Stimulated activated naive CD8-positive, alpha-beta T cell treated with anti-CD3 and anti-CD28 coated beads, Interleukin-15, amount 100 ng/mL, for 72 hours (primary cell): ENCODE measurements at regions not wholly inside any gene's neighbourhood (a gene's known extent, or its start where the extent isn't known, plus 50 kb on each side); places are given as distances from the start of the nearest gene placed in this dataset.
"Not testable (repeated sequence)": the region's sequence is repeated elsewhere in the genome, so short reads cannot be mapped to it uniquely, and the experiment has no call there.

Experiments
- ATAC-seq: fragments of 150-1000 bp; cut with Tn5 transposase; 2 replicates; pipeline ENCODE4 v1.10.0; 2021; ENCODE audit warnings: mild to moderate bottlenecking, moderate library complexity
- DNase-seq, 2 donors: peaks; one replicate each; pipeline ENCODE4 v3.0.0; 2021 to 2022
- H3K27ac Mint-ChIP-seq, 2 donors: one replicate each; pipeline ENCODE4 v1.8.0; 2022; ENCODE audit warnings: mild to moderate bottlenecking in 2 of 2, mixed read lengths in 2 of 2, moderate library complexity in 2 of 2
- H3K27me3 Mint-ChIP-seq: one replicate; pipeline ENCODE4 v1.8.0; 2022; ENCODE audit warnings: mixed read lengths
- H3K4me1 Mint-ChIP-seq: one replicate; pipeline ENCODE4 v1.8.0; 2022; ENCODE audit warnings: mild to moderate bottlenecking, mixed read lengths
- H3K4me3 Mint-ChIP-seq, 2 donors: one replicate each; pipeline ENCODE4 v1.8.0; 2022; ENCODE audit warnings: mild to moderate bottlenecking in 2 of 2, mixed read lengths in 2 of 2, moderate library complexity in 1 of 2
- H3K9me3 Mint-ChIP-seq, 2 donors: one replicate each; pipeline ENCODE4 v1.8.0; 2022; ENCODE audit warnings: mixed read lengths in 2 of 2

DNA sequence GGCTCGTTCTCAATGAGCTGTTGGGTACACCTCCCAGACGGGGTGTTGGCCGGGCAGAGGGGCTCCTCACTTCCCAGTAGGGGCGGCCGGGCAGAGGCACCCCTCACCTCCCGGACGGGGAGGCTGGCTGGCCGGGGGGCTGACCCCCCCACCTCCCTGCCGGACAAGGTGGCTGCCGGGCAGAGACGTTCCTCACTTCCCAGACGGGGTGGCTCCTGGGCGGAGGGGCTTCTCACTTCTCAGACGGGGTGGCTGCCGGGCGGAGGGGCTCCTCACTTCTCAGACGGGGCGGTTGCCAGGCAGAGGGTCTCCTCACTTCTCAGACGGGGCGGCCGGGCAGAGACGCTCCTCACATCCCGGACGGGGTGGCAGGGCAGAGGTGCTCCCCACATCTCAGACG lies 160.7 kb downstream of the POTEC start:
- not testable (repeated sequence) for ATAC-seq, H3K4me3 Mint-ChIP-seq, DNase-seq, H3K27ac Mint-ChIP-seq, H3K4me1 Mint-ChIP-seq, H3K9me3 Mint-ChIP-seq, H3K27me3 Mint-ChIP-seq

DNA sequence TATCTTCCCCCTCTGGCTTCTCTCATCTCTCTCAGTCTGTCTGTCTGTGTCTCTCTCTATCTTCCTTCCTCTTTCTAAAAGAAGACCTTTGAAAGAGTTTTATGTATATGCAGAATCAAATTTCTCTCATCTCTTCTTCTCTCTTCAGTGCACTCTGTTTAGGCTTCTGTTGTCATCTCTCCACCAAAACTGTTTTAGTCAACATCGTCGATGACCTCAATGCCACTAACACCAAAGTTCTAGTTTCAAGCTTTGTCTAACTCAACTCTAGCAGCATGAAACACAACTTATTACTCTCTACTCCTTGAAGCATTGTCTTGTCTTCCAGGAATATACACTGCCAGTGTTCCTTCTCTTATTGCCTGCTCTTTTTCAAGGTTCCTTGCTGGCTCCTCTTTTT lies 163.9 kb downstream of the POTEC start:
- DNase-seq, H3K4me3 Mint-ChIP-seq, H3K27me3 Mint-ChIP-seq, ATAC-seq, H3K9me3 Mint-ChIP-seq, H3K4me1 Mint-ChIP-seq, H3K27ac Mint-ChIP-seq: not testable (repeated sequence)

DNA sequence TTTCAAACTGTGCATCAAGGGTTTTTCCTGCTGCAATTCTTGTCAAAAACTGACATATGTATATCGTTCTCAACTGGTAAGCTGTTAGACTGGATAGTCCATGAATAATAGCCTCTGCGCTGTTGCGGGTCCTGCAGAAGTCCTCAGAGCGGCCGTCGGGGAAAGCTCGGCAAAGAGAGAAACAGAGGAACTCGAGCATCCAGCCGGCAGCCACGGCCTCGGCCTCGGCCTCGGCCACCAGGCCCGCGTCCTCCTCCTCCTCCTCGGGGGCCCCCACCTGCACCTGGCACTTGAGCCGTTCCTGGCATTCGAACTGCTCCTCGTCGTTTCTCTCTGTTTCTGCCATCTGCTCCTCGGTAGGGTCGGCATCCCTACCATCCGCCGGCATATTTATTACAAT lies 165.0 kb downstream of the POTEC start:
- not testable (repeated sequence) for H3K9me3 Mint-ChIP-seq, H3K4me3 Mint-ChIP-seq, DNase-seq, H3K27me3 Mint-ChIP-seq, H3K4me1 Mint-ChIP-seq, H3K27ac Mint-ChIP-seq, ATAC-seq

DNA sequence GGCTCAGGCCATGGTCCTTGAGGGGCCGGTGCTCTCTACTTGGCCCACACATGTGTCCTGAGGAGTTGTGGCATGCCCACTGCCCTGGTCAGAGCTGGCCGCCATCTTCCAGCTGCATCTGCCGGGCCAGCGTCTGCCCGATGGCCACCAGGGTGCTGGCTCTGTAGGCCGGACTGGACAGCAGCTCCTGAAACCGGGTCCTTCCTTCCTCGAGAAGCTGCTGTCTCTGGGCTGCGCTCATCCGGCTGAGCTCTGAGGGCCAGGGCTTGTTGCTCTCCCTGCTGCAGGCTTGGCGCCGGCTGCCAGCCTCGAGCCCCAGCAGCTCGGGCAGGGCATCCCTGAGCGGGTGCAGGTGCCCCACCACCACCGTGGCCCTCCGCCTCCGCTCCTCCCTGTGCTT lies 182.1 kb downstream of the POTEC start:
- not testable (repeated sequence) for H3K27me3 Mint-ChIP-seq, ATAC-seq, H3K27ac Mint-ChIP-seq, H3K4me1 Mint-ChIP-seq, H3K9me3 Mint-ChIP-seq, H3K4me3 Mint-ChIP-seq, DNase-seq

DNA sequence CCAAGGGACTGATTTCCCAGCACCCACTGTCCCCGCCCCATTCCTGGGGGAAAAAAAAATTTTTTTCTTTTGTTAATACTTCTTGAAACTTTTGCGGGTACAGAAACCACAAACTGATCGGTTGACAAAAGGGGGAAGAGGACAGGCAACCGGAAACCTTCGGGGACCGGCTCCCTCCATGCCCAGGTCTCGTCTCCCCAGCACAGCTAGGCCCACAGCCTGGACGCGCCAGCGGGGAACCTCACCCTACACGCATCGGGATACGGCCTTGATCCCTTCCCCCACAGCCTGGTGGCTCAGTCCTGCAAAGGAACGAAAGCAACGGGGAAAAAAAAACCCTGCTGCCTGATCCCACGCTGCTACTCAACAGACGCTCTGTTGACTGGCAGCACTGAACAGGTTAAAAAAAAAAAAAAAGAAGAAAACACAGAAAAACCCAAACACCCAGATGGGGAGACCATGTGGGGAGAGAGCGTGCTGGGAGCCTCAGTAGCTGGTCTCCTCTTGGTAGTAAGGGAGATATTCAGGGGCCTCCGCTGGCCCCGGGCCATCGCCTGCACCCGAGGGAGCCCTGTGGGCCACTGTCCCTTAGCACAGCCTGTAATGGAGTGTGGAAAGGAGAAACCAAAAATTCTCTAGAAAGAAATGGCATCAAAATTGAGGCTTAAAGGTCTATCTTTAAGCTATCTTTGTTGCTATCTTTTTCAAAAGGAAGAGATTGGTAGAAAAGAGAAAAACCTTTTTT lies 185.7 kb downstream of the POTEC start:
- DNase-seq, H3K27me3 Mint-ChIP-seq, ATAC-seq, H3K4me1 Mint-ChIP-seq, H3K9me3 Mint-ChIP-seq, H3K4me3 Mint-ChIP-seq, H3K27ac Mint-ChIP-seq: not testable (repeated sequence)

DNA sequence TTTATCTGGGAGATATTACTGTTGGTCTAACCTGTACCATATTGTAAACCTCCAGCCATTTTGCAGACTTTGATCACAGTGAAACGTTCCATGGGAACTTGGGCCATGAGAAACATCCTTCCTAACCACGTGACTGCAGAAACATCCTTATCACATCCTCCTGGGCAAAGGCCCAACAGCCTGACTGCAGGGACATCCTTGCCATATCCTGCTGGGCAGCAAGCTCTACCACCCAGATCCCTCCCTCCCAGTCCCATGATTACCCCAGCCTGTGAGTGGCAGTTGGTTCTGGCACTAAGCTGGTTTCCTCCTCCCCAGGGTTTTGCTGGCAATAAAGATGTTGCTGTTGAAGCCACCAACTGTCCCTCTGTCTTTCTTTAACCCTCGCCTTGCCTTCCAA lies 201.2 kb downstream of the POTEC start:
- H3K27ac Mint-ChIP-seq = peak overlapping the region in 1 of 2 donors; percentile 68
- not testable (repeated sequence) for H3K27me3 Mint-ChIP-seq, ATAC-seq, H3K4me3 Mint-ChIP-seq, DNase-seq, H3K4me1 Mint-ChIP-seq, H3K9me3 Mint-ChIP-seq

DNA sequence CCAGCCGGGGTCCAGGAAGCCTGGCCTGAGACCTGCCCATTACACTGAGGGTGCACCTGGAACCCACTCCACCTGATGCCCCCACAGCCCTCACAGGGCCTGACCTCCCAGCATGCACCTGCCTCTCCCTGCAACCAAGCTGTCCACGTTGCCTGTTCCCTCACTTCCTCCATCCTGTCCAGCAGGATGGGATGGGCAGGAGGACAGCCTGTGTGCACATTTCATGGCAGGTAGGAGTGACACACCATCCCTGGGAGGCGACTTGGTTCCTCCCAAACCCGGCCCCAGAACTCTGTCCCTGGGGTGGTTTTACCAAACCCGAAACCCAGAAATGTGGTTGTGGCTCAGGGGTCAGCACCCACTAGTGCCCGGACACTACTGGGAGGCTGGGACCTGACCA lies 203.8 kb upstream of the ZNF519 start:
- not testable (repeated sequence) for ATAC-seq, H3K27me3 Mint-ChIP-seq, H3K4me1 Mint-ChIP-seq

DNA sequence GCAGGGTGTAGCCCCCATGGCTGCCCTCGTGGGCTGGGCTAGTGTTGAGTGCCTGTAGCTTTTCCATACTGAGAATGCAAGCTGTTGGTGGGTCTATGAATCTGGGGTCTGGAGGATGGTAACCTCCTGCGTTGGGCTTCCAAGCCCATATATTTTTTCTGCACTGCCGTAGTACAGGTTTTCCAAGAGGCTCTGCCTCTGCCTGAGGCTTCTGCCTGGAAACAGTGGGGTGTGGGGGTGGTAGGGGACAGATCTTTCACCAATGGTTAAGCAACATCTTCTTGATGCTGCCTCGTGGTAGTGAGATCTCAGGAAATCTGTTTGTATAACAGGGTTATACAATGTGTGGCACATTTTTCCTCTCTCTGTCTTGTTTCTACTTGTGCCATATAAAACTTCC lies 189.0 kb upstream of the ZNF519 start:
- H3K4me1 Mint-ChIP-seq, H3K27me3 Mint-ChIP-seq, ATAC-seq, DNase-seq, H3K9me3 Mint-ChIP-seq, H3K4me3 Mint-ChIP-seq, H3K27ac Mint-ChIP-seq: not testable (repeated sequence)

More for the DNA sequence above, 203.8 kb upstream of the ZNF519 start:
- DNase-seq, H3K9me3 Mint-ChIP-seq, H3K4me3 Mint-ChIP-seq: not testable (repeated sequence)
- peak overlapping the region in 1 of 2 donors; percentile 59 for H3K27ac Mint-ChIP-seq

DNA sequence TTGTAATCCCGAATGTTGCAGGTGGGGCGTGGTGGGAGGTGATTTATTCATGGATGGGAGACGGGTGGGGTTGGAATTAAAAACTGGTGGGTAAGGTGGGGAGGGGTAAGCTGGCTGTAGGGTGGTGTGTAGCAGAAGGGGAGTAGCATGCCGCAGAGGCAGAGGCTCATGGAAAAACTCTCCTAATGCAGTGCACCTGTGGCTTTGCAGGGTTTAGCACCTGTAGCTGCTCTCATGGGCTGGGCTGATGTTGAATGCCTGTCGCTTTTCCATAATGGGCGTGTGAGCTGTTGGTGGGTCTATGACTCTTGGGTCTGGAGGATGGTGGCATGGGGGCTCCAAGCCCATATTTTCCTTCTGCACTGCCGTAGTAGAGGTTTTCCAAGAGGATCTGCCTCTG lies 169.0 kb upstream of the ZNF519 start:
- not testable (repeated sequence) for H3K9me3 Mint-ChIP-seq, DNase-seq, H3K4me1 Mint-ChIP-seq, H3K27me3 Mint-ChIP-seq, ATAC-seq, H3K4me3 Mint-ChIP-seq, H3K27ac Mint-ChIP-seq

DNA sequence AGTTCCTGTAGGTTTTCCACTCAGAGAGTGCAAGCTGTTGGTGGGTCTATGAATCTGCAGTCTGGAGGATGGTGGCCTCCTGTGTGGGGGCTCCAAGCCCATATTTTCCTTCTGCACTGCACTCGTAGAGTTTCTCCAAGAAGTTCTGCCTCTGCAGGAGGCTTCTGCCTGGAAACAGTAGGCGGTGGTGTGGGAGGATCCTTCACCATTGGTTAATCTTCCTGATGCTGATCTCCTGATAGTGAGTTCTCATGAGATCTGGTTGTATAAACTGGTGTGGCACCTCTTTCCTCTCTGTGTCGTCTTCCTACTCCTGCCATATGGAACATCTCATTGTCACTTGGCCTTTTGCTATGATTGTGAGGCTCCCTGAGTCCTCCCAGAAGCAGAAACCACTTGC lies 162.8 kb upstream of the ZNF519 start:
- not testable (repeated sequence) for H3K27ac Mint-ChIP-seq, DNase-seq, H3K27me3 Mint-ChIP-seq, H3K4me1 Mint-ChIP-seq, H3K4me3 Mint-ChIP-seq, ATAC-seq, H3K9me3 Mint-ChIP-seq

DNA sequence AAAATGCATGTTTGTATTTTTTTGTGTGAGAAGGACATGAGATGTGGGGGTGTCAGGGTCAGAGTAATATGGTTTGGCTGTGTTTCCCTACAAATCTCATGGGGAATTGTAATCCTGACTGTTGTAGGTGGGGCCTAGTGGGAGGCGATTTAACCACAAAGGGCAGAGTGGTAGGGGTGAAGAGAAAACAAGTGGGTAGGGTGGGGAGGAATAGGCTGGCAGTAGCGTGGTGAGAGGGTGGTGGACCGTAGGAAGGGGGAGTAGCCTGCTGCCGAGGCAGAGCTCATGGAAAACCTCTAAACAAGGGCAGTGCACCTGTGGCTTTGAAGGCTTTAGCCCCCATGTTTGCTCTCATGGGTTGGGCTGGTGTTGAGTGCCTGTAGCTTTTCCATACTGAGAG lies 152.8 kb upstream of the ZNF519 start:
- H3K27me3 Mint-ChIP-seq = no peaks in the 10 kb centered on the region
- no peak overlapping the region for H3K4me3 Mint-ChIP-seq
- H3K4me1 Mint-ChIP-seq = no peaks in the 10 kb centered on the region
- ATAC-seq = no peak
- H3K9me3 Mint-ChIP-seq = no peaks in the 10 kb centered on the region
- no peak overlapping the region for H3K27ac Mint-ChIP-seq
- no peak for DNase-seq

DNA sequence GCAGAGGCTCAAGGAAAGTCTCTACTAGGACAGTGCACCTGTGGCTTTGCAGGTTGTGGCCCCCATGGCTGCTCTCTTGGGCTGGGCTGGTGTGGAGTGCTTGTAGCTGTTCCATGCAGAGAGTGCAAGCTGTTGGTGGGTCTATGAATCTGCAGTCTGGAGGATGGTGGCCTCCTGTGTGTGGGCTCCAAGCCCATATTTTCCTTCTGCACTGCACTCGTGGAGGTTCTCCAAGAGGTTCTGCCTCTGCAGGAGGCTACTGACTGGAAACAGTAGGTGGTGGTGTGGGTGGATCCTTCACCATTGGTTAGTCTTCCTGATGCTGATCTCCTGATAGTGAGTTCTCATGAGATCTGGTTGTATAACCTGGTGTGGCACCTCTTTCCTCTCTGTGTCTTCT lies 143.2 kb upstream of the ZNF519 start:
- H3K4me3 Mint-ChIP-seq, H3K9me3 Mint-ChIP-seq, H3K4me1 Mint-ChIP-seq, H3K27ac Mint-ChIP-seq, DNase-seq, H3K27me3 Mint-ChIP-seq, ATAC-seq: not testable (repeated sequence)

DNA sequence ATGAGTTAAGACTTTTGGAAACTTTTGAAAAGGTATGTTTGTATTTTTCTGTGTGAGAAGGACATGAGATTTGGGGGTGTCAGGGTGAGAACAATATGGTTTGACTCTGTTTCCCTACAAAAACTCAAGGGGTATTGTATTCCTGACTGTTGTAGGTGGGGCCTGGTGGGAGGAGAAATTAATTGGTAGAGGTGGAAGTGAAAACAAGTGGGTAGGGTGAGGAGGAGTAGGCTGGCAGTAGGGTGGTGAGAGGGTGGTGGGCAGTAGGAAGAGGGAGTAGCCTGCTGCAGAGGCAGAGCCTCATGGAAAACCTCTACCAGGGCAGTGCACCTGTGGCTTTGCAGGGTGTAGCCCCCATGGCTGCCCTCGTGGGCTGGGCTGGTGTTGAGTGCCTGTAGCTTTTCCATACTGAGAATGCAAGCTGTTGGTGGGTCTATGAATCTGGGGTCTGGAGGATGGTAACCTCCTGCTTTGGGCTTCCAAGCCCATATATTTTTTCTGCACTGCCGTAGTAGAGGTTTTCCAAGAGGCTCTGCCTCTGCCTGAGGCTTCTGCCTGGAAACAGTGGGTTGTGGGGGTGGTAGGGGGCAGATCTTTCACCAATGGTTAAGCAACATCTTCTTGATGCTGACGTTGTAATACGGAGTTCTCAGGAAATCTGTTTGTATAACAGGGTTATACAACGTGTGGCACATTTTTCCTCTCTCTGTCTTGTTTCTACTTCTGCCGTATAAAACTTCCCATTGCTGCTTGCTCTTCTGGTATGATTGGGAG lies 133.6 kb upstream of the ZNF519 start:
- H3K9me3 Mint-ChIP-seq, H3K27ac Mint-ChIP-seq, H3K4me1 Mint-ChIP-seq, DNase-seq, H3K27me3 Mint-ChIP-seq, ATAC-seq, H3K4me3 Mint-ChIP-seq: not testable (repeated sequence)

DNA sequence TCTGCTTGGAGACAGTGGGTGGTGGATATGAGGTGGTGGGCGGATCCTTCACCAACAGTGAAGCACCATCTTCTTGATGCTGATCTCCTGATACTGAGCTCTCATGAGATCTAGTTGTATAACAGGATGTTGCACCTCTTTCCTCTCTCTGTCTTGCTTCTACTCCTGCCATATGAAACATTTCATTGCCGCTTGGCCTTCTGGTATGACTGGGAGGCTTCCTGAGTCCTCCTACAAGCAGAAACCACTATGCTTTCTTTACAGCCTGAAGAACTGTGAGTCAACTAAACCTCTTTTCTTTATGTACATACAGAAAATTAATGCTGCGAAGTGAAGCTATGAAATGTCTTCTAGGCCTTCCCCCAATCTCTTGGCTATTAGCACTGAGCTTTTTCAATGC lies 130.6 kb upstream of the ZNF519 start:
- H3K4me3 Mint-ChIP-seq, DNase-seq, H3K9me3 Mint-ChIP-seq, H3K4me1 Mint-ChIP-seq, ATAC-seq, H3K27me3 Mint-ChIP-seq: not testable (repeated sequence)
- H3K27ac Mint-ChIP-seq = peak overlapping the region in 1 of 2 donors; percentile 75

DNA sequence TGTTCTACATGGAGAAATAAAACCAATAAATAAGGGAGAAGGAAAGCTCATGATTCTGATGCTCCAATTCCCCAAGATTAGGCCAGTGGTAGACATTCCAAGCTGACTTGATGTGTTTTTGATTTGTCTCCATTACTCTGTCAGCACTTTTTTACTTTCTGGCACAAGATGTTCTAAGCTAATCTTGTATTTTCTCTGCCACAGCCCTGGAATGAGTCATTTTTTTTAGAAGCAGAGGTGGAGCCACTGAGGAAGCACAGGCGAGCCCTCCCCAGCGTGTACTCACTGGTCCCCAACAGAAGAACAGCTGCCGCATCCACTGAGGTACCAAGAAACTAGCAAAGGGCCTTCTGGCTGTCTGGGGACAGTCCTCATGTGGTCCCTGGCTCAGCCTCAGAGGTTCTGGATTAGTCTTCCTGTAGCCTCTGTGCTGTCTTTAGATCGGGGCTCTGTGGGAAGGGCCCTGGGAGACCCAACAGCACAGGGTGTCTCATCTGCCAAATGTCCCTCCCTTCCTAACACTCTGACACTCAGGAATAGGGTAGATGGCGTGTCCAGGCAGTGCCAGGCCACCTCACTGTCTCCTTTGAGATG lies 117.9 kb upstream of the ZNF519 start:
- not testable (repeated sequence) for H3K27ac Mint-ChIP-seq, H3K4me1 Mint-ChIP-seq, H3K4me3 Mint-ChIP-seq, DNase-seq, ATAC-seq, H3K9me3 Mint-ChIP-seq, H3K27me3 Mint-ChIP-seq

DNA sequence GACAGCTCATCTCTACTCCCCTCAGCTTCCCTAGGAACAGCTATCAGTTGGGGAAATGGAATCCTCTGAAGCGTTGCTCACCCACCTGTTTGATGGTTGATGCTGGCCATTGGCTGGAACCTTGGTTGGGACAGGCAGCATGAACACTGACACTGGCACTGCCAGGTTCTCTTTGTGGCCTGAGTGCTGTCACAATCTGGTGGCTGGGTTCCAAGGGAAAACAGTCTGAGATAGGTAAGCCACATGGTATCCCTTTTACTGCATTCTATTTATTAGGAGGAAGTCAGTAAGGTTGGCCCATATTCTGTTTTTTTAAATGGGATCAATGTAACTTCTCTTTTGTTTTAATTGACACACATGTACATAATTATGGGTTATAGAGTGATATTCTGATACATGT lies 107.0 kb upstream of the ZNF519 start:
- not testable (repeated sequence) for H3K4me1 Mint-ChIP-seq, H3K27me3 Mint-ChIP-seq, H3K4me3 Mint-ChIP-seq, H3K9me3 Mint-ChIP-seq, DNase-seq, H3K27ac Mint-ChIP-seq, ATAC-seq
